ENCODE measurements at regions not wholly inside any gene's neighbourhood (a gene's known extent, or its start where the extent isn't known, plus 50 kb on each side); places are given as distances from the start of the nearest gene placed in this dataset.

DNA sequence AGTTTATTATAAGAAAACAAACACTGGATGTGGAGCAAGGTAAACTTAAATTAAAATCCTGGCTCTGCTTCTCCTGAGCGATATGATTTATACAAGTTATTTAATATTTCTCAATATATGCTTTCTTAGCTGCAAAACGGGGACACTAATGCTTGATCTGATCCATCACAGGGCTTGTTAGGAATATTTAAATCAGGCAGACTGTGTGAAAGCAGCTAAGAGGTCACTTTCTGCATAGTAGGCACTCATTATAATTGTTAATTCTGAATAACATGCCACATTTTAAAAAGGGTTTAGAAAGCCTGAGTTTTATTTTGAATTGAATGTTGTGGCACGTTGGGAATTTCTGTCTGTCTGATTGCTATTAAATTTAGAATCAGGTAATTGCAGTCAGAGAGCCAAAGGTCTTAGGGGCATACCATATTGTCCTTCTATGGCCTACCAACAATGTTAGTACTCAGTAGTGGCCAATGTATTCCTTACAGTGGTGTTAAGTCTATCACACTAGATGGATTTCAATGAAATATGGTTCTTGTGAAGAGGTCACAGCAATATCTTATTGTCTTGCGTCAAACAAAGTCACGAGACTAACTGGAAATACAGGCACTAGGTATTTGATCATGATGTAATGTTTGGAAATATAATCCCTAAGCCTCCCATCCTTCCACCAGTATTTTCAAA lies 890.0 kb upstream of the CDH8 start:
- TF ChIP-seq, protein P1, sequence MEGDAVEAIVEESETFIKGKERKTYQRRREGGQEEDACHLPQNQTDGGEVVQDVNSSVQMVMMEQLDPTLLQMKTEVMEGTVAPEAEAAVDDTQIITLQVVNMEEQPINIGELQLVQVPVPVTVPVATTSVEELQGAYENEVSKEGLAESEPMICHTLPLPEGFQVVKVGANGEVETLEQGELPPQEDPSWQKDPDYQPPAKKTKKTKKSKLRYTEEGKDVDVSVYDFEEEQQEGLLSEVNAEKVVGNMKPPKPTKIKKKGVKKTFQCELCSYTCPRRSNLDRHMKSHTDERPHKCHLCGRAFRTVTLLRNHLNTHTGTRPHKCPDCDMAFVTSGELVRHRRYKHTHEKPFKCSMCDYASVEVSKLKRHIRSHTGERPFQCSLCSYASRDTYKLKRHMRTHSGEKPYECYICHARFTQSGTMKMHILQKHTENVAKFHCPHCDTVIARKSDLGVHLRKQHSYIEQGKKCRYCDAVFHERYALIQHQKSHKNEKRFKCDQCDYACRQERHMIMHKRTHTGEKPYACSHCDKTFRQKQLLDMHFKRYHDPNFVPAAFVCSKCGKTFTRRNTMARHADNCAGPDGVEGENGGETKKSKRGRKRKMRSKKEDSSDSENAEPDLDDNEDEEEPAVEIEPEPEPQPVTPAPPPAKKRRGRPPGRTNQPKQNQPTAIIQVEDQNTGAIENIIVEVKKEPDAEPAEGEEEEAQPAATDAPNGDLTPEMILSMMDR (conservative IDR thresholded peaks at IDR 0.05) = no peak
- H3K18ac ChIP-seq (ENCODE audit: insufficient read length, low read depth, low read length) = no peak overlapping the region
- H4K5ac ChIP-seq (ENCODE audit: insufficient read length, low read depth, low read length) = no peak overlapping the region
- H3T11ph ChIP-seq (ENCODE audit: low read length) = no peak overlapping the region
- H3K23me2 ChIP-seq (ENCODE audit: insufficient read length, low read depth, low read length, poor library complexity, severe bottlenecking) = no peaks in the 10 kb centered on the region
- H3K36me3 Mint-ChIP-seq (ENCODE audit: insufficient read depth in 1 of 3, low read depth in 3 of 3) = no peaks in the 10 kb centered on the region
- no peak overlapping the region for H2AFZ ChIP-seq (ENCODE audit: low read length)
- H3K56ac ChIP-seq (ENCODE audit: insufficient read length, low read depth, low read length) = no peak overlapping the region
- no peak overlapping the region for H2BK15ac ChIP-seq (ENCODE audit: low read depth, low read length)
- H4K20me1 ChIP-seq (ENCODE audit: control insufficient read depth, insufficient read depth, insufficient read length) = no peaks in the 10 kb centered on the region
- DNase-seq = no peak
- no peaks in the 10 kb centered on the region for H3K27me3 Mint-ChIP-seq (ENCODE audit: low read depth)
- H3K9ac ChIP-seq (ENCODE audit: extremely low read depth, insufficient read length, low read length) = no peak overlapping the region
- no peaks in the 10 kb centered on the region for H3K27me3 ChIP-seq (ENCODE audit: insufficient read depth, low read length)
- H3K4me3 Mint-ChIP-seq = no peak overlapping the region
- H3K23ac ChIP-seq (ENCODE audit: insufficient read length, low read depth, low read length) = no peak overlapping the region
- no peak overlapping the region for H2BK20ac ChIP-seq (ENCODE audit: low read depth, low read length, poor library complexity, severe bottlenecking)
- no peak overlapping the region for H3K14ac ChIP-seq (ENCODE audit: insufficient read depth, low read length)
- H3K27ac Mint-ChIP-seq = no peak overlapping the region
- peaks cover 4 to 6% of the 10 kb centered on the region in 2 experiments for H3K4me1 Mint-ChIP-seq
- no peak overlapping the region for H3K4ac ChIP-seq (ENCODE audit: low read depth, low read length)
- H3K79me2 ChIP-seq (ENCODE audit: insufficient read depth, low read length) = no peaks in the 10 kb centered on the region
- no peak overlapping the region for H2AK5ac ChIP-seq (ENCODE audit: insufficient read length, low read length)
- no CpG with 5 or more reads among the region's 5 CpGs for WGBS (ENCODE audit: extremely low coverage, insufficient read length, low lambda C conversion rate)
- H4K91ac ChIP-seq (ENCODE audit: insufficient read length, low read depth, low read length) = no peak overlapping the region
- H2BK120ac ChIP-seq (ENCODE audit: low read depth, low read length, poor library complexity, severe bottlenecking) = no peak overlapping the region
- H2BK12ac ChIP-seq (ENCODE audit: insufficient read length, low read depth, low read length) = no peak overlapping the region
- no peaks in the 10 kb centered on the region for H3K79me1 ChIP-seq (ENCODE audit: insufficient read depth, low read depth, low read length, poor library complexity, severe bottlenecking)
- H3K9me3 Mint-ChIP-seq = no peaks in the 10 kb centered on the region
- no peak overlapping the region for H3K27ac ChIP-seq (ENCODE audit: insufficient read length, low read depth, low read length)
- H2BK5ac ChIP-seq (ENCODE audit: insufficient read length, low read length) = no peak overlapping the region
- no peaks in the 10 kb centered on the region for H3K4me1 ChIP-seq (ENCODE audit: insufficient read depth, low read length)
- no peak overlapping the region for H3K4me2 ChIP-seq (ENCODE audit: insufficient read depth, insufficient read length, low read length)
- H4K8ac ChIP-seq (replicated peaks; ENCODE audit: insufficient read length, low read depth, low read length) = no peak overlapping the region
- H3K9me3 ChIP-seq (ENCODE audit: control insufficient read depth, low read depth, low read length) = no peaks in the 10 kb centered on the region

All from H9 (cell line).